GM12872 (cell line): ENCODE measurements at regions not wholly inside any gene's neighbourhood (a gene's known extent, or its start where the extent isn't known, plus 50 kb on each side); places are given as distances from the start of the nearest gene placed in this dataset.

Experiments
- TF ChIP-seq, protein P1 (sequence below): IDR thresholded peaks from 3 replicates; pipeline ENCODE4 v1.5.1; 2011; ENCODE audit warnings: low read depth, mild to moderate bottlenecking, low read length, moderate library complexity; ENCODE audit not compliant: insufficient read depth

- TF ChIP-seq, protein P1, sequence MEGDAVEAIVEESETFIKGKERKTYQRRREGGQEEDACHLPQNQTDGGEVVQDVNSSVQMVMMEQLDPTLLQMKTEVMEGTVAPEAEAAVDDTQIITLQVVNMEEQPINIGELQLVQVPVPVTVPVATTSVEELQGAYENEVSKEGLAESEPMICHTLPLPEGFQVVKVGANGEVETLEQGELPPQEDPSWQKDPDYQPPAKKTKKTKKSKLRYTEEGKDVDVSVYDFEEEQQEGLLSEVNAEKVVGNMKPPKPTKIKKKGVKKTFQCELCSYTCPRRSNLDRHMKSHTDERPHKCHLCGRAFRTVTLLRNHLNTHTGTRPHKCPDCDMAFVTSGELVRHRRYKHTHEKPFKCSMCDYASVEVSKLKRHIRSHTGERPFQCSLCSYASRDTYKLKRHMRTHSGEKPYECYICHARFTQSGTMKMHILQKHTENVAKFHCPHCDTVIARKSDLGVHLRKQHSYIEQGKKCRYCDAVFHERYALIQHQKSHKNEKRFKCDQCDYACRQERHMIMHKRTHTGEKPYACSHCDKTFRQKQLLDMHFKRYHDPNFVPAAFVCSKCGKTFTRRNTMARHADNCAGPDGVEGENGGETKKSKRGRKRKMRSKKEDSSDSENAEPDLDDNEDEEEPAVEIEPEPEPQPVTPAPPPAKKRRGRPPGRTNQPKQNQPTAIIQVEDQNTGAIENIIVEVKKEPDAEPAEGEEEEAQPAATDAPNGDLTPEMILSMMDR, result no peak
Measured at GRCh38 chr6:9334979-9335378, 899.6 kb upstream of the SLC35B3 start.

- TF ChIP-seq, protein P1, result no peak
Measured at GRCh38 chr6:9332241-9332780, 897.0 kb upstream of the SLC35B3 start.

DNA sequence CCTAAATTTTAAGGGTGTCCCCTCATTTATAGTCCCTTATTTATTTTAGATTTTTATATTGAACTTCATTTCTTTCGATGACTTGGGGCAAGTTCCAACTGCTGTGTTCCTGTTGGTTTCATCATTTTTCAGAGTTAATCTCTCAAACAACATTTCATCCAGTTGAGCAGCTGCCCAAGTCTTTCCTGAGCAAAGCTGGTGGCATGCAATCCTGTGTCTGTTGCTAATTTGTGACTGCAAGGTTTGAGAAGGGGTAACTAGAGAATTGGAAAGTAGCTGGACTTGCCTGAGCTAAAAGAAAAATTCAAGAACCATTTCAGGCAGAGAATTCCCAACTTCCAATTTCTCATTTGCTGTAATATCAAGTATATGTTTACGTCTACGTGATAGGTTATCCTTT lies 881.5 kb upstream of the SLC35B3 start:
- TF ChIP-seq, protein P1, result no peak

GRCh38 chr6:9315966-9316650 lies 880.8 kb upstream of the SLC35B3 start:
- TF ChIP-seq, protein P1, result no peak

GRCh38 chr6:9308284-9308683 lies 872.9 kb upstream of the SLC35B3 start:
- TF ChIP-seq, protein P1, result no peak

DNA sequence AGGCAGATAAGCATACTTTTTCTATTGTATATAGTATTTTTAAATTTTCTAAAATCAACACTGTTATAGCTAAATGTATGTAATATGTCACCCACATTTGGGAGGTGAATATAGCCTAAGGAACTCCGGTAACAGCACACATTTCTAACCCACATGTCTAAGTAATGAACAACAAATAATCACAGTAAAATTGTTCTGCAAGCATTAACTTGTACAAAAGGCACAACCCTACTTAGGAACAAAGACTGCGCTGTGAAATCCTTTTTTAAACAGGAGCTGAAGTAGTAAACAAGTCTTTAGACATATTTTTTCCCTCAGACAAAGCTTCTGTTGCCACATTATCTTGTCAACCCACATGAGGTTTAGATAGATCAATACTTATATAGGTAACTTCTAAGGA lies 872.4 kb upstream of the SLC35B3 start:
- TF ChIP-seq, protein P1, result no peak

GRCh38 chr6:9307187-9307586 lies 871.8 kb upstream of the SLC35B3 start:
- TF ChIP-seq, protein P1, result no peak
